GM12892 (cell line): ENCODE measurements at regions not wholly inside any gene's neighbourhood (a gene's known extent, or its start where the extent isn't known, plus 50 kb on each side); places are given as distances from the start of the nearest gene placed in this dataset.

Source experiments
- DNase-seq: peaks from one replicate; pipeline ENCODE4 v3.0.0; 2011; ENCODE audit not compliant: insufficient read length
- FAIRE-seq: peaks from 2 replicates; lab custom pipeline; 2011; peaks lifted over from hg19 to GRCh38; lab: Jason Lieb, UNC
- POLR2A ChIP-seq: IDR thresholded peaks from 2 replicates; pipeline ENCODE4 v1.6.1; 2011; ENCODE audit warnings: low read depth, low read length, control low read depth
- POLR2AphosphoS5 ChIP-seq: IDR thresholded peaks from 2 replicates; pipeline ENCODE4 v1.6.1; 2011; ENCODE audit warnings: low read depth, low read length, control low read depth
- TAF1 ChIP-seq: IDR thresholded peaks from 2 replicates; pipeline ENCODE4 v1.6.1; 2011; ENCODE audit warnings: low read depth, mild to moderate bottlenecking, control low read depth, low read length, borderline replicate concordance

- no peak for FAIRE-seq
- DNase-seq: no peak
- TF ChIP-seq TAF1: no peak
- no peak for TF ChIP-seq POLR2AphosphoS5
- TF ChIP-seq POLR2A: no peak
Measured at GRCh38 chr14:31932675-31933074, 144.4 kb upstream of the ARHGAP5 start.

- DNase-seq (no peak), FAIRE-seq (no peak)
- TF ChIP-seq POLR2AphosphoS5: no peak
- TF ChIP-seq POLR2A: no peak
- TF ChIP-seq TAF1: no peak
Measured at GRCh38 chr14:31933716-31934115, 143.4 kb upstream of the ARHGAP5 start.

- DNase-seq (no peak), FAIRE-seq (no peak)
- TF ChIP-seq TAF1 (no peak), POLR2AphosphoS5 (no peak), POLR2A (no peak)
Measured at GRCh38 chr14:31934767-31935266, 142.3 kb upstream of the ARHGAP5 start.

GRCh38 chr14:31935391-31935790, 141.7 kb upstream of the ARHGAP5 start:
- FAIRE-seq (no peak), DNase-seq (no peak)
- TF ChIP-seq POLR2A: no peak
- TF ChIP-seq POLR2AphosphoS5: no peak
- no peak for TF ChIP-seq TAF1

- DNase-seq: no peak
- TF ChIP-seq POLR2A (no peak), POLR2AphosphoS5 (no peak), TAF1 (no peak)
- no peak for FAIRE-seq
Measured at GRCh38 chr14:31936115-31936514, 141.0 kb upstream of the ARHGAP5 start.

GRCh38 chr14:31937730-31938346, 139.3 kb upstream of the ARHGAP5 start:
- TF ChIP-seq POLR2AphosphoS5 (no peak), POLR2A (no peak), TAF1 (no peak)
- peak; percentile 19 for DNase-seq
- FAIRE-seq: no peak

- no peak for FAIRE-seq
- TF ChIP-seq TAF1 (no peak), POLR2A (no peak), POLR2AphosphoS5 (no peak)
- DNase-seq: no peak
Measured at GRCh38 chr14:31939934-31940333, 137.2 kb upstream of the ARHGAP5 start.

- DNase-seq (no peak), FAIRE-seq (no peak)
- no peak for TF ChIP-seq TAF1
- TF ChIP-seq POLR2AphosphoS5: no peak
- no peak for TF ChIP-seq POLR2A
Measured at GRCh38 chr14:31941487-31941886, 135.6 kb upstream of the ARHGAP5 start.

GRCh38 chr14:31942166-31942841, 134.8 kb upstream of the ARHGAP5 start:
- DNase-seq: no peak
- no peak for FAIRE-seq
- no peak for TF ChIP-seq TAF1
- no peak for TF ChIP-seq POLR2A
- no peak for TF ChIP-seq POLR2AphosphoS5

GRCh38 chr14:31943217-31943799, 133.8 kb upstream of the ARHGAP5 start:
- DNase-seq: no peak
- FAIRE-seq: no peak
- TF ChIP-seq POLR2AphosphoS5: no peak
- no peak for TF ChIP-seq POLR2A
- no peak for TF ChIP-seq TAF1

GRCh38 chr14:31943861-31944255, 133.2 kb upstream of the ARHGAP5 start:
- no peak for FAIRE-seq
- no peak for TF ChIP-seq POLR2AphosphoS5
- TF ChIP-seq POLR2A: no peak
- TF ChIP-seq TAF1: no peak
- no peak for DNase-seq

GRCh38 chr14:31944256-31945073, 132.6 kb upstream of the ARHGAP5 start:
- DNase-seq: no peak
- FAIRE-seq: no peak

More at GRCh38 chr14:31944256-31945073, 132.6 kb upstream of the ARHGAP5 start:
- no peak for TF ChIP-seq POLR2AphosphoS5
- TF ChIP-seq POLR2A: no peak
- no peak for TF ChIP-seq TAF1
